Fibroblast of pulmonary artery (primary cell): ENCODE measurements at regions not wholly inside any gene's neighbourhood (a gene's known extent, or its start where the extent isn't known, plus 50 kb on each side); places are given as distances from the start of the nearest gene placed in this dataset.

Experiments used
- DNase-seq: peaks from one replicate; pipeline ENCODE4 v3.0.0-alpha.2; 2010; ENCODE audit warnings: low read depth
- H3K4me3 ChIP-seq: replicated peaks from 2 replicates; pipeline ENCODE4 v1.5.1; 2011; ENCODE audit warnings: low read depth, mild to moderate bottlenecking, control low read depth, low read length, moderate library complexity
- TF ChIP-seq, protein P1 (sequence below): IDR thresholded peaks from 2 replicates; pipeline ENCODE4 v1.5.1; 2011; ENCODE audit warnings: mild to moderate bottlenecking, control low read depth, low read length, inconsistent platforms; ENCODE audit errors: missing control alignments

DNA sequence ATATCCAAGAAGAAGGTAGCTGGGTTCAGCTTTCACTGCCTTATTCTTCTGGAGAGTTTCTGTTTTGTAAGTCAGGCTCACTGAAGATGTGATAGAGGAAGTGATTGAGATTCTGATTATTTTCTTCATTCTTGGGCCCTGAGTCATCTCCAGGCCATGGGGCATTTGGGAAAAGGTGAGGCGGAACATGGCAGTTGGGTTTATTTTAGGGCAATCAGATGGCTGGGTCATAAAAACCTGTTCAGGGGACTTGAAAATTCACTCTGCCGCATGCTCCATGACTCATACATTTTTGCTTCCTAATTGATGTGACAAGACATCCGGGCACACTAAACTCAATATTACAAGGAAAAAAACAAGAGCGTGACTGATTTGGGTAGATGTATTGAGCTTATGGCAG, 265.7 kb upstream of the KLF4 start:
- DNase-seq: peak; percentile 58
- TF ChIP-seq, protein P1, sequence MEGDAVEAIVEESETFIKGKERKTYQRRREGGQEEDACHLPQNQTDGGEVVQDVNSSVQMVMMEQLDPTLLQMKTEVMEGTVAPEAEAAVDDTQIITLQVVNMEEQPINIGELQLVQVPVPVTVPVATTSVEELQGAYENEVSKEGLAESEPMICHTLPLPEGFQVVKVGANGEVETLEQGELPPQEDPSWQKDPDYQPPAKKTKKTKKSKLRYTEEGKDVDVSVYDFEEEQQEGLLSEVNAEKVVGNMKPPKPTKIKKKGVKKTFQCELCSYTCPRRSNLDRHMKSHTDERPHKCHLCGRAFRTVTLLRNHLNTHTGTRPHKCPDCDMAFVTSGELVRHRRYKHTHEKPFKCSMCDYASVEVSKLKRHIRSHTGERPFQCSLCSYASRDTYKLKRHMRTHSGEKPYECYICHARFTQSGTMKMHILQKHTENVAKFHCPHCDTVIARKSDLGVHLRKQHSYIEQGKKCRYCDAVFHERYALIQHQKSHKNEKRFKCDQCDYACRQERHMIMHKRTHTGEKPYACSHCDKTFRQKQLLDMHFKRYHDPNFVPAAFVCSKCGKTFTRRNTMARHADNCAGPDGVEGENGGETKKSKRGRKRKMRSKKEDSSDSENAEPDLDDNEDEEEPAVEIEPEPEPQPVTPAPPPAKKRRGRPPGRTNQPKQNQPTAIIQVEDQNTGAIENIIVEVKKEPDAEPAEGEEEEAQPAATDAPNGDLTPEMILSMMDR: no peak

DNA sequence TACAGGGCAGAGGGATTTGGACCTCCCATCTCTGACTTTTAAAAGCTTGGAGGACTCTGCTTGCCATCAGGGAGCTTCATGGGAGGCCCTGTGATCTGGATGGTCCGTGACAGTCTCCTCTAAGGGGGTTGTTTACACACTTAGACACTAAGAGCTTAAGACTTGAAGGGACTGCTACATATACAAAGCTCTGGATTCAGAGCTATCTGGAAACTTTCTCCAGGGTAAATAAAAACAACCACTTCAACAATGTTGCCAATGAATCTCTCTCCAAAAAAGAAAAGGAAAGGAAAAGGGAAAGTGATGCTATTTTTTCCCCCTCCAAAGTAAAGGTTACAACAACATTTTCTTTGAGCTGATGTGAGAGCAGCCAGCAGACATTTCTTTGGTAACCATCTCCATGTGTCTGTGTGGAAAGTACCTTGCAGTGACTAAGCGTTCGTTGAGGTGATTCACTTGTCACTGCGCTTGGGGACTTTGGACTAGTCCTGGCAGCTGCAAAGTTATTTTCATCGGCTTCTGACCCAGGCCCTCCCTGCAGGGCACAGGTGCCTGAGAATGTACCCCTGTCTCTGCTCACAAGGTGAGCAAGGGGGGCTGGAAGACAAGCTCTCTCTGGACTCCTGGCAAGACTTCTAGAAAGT, 262.1 kb upstream of the KLF4 start:
- DNase-seq: peak; percentile 42
- TF ChIP-seq, protein P1: no peak
- no peak overlapping the region for H3K4me3 ChIP-seq

More for the DNA sequence above, 265.7 kb upstream of the KLF4 start:
- H3K4me3 ChIP-seq: no peak overlapping the region

DNA sequence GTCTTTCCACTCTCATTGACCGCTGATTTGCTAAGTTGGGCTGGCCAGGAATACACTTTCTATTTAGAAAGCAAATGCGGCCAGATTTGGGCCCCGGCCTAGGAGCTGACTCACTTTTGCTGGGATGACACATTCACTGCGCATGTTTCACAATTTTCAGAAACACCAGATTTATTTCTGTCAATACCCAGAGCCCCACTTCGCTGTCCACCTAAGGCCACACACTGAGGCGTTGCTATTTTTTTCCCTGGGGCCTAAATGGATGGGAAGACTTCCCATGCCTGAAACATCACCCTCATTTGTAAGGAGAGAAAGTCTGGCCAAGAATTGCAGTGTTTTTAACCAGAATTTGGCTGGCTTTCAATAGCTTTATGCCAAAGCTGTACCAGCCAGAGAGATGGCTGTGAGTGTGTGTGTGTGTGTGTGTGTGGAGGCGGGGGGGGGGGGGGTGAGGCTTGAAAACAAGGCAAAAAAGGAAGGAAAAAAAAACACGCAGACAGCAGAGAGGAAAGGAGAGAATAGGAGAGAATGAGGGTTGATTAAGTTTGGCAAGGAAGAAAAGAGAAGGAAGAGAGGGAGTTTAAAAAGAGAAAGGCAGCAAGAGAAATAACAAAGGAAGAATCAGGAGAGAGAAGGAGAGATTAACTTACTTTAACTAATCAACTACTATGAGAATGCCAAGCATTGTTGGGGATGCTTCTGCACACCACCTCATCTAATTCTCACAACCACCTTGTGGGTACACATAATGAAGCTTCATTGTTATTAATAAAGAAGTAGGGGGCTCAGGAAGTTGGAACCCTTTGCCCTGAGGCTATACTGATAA, 261.4 kb upstream of the KLF4 start:
- no peak overlapping the region for H3K4me3 ChIP-seq
- TF ChIP-seq, protein P1: no peak
- DNase-seq: peak; percentile 99

DNA sequence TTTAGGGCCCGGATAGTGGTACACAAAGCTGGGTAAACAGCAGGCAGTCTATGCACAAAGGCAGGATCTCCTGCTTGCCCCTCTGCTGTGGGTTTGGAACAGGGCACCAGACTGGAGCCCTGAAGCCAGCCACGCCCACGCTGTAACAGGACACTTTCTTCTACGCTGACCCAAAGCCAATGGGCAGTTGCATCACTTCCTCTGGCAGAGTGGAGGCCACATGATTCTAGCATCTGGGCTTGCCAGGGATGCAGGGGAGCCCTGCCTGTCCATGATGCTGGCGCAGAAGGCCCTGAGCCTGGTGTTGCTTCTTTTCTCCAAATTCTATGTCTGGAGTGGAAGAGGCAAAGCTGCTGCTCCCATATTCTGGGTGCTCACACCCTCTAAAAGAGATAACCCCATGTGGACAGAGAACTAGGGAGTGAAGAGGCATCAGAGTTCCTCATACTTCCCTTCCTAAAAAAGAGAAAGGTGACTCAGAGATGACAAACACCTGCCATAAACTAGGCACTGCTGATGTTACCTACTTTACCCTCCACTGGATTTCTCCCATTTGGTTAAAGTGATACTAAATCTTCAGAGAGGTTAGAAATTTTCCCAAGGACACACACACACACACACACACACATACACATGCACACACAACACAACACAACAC, 260.3 kb upstream of the KLF4 start:
- DNase-seq: peak; percentile 95
- no peak overlapping the region for H3K4me3 ChIP-seq
- TF ChIP-seq, protein P1: no peak

DNA sequence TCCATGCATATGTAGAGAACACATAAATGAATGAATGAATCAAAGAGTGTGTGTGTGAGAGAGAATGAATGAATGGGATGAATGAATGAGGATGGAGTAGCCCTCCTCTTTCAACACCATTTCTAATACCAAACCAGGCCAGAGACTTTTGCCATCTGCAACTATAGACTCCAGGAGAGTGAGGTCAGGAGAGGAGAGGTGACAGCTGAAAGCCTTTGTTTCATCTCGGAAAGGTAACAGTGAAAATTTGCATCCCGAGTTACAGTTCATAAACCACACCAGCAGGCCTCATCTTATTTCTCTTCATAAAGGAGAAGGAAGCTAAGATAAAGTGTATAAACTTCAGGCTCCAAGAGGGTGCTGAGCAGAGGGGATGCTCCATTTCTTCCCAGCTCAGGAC, 255.3 kb upstream of the KLF4 start:
- DNase-seq: no peak
- TF ChIP-seq, protein P1: no peak
- H3K4me3 ChIP-seq: no peak overlapping the region

DNA sequence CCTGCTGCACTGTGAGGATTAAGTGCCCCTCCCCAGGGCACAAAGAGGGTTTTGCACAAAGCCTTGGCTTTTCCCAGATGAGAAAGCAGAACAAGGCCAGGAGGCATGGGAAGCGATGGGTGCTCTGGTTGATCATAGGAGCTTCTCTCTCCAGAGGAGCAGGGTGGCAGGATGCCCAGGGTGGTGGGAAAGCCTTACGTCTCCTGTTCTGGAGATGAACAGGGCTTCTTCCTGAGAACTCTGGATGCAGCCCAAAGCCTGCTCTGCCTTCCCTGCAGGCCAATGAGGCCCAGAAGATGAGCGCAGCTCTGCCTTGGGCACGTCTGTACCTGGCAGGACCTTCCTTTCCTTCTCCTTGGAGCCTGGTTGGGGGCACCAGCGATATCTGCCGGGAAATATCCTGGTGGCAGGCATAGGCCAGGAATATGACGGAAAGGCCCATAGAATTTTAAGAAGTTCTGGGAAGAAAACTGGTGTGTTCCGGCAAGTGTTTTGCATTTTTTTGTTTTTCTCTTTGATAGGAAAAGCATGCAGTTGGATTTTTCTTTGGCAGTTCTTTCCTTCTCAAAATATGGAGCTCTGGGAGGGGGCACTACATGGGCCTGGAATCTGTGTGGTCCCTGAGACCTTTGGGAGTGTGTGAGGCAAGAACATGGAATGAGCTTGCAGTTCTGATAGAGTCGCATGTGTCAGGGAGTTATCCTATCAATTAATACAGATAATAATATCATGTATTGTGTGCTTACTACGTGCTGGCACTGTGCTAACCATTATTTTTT, 253.2 kb upstream of the KLF4 start:
- no peak for DNase-seq
- TF ChIP-seq, protein P1: no peak

More for the DNA sequence above, 253.2 kb upstream of the KLF4 start:
- no peak overlapping the region for H3K4me3 ChIP-seq
